ENCODE measurements at regions not wholly inside any gene's neighbourhood (a gene's known extent, or its start where the extent isn't known, plus 50 kb on each side); places are given as distances from the start of the nearest gene placed in this dataset.

GRCh38 chr6:137973201-137973600 is 106.1 kb downstream of the TNFAIP3 start (continued):
- TF ChIP-seq ELK1 (CRISPR knock-in tag; IDR thresholded peaks at IDR 0.05) (no peak), DDX20 (tag; IDR thresholded peaks at IDR 0.05; ENCODE audit: low read depth) (no peak), KAT7 (CRISPR knock-in tag; IDR thresholded peaks at IDR 0.05; ENCODE audit: borderline replicate concordance) (no peak), ZBTB8A (IDR thresholded peaks at IDR 0.05; ENCODE audit: partially characterized antibody) (no peak)

GRCh38 chr6:137975188-137975940 is 108.3 kb downstream of the TNFAIP3 start:
- in situ Hi-C loops (cut with MboI) (no loop called here), intact Hi-C loops (cut with micrococcal nuclease) (loop anchor here (1.0 kb wide), 2 partner anchors 175 to 270 kb away; no protein-coding TSS in a partner anchor)
- Histone ChIP-seq H3K9me1 (ENCODE audit: control insufficient read depth, insufficient read depth, low read length) (no peaks in the 10 kb centered on the region), H3K27me3 (ENCODE audit: control insufficient read depth in 2 of 2, insufficient read depth in 2 of 2, low read length in 2 of 2) (no peaks in the 10 kb centered on the region), H3K79me2 (ENCODE audit: control insufficient read depth, insufficient read depth, low read length) (no peaks in the 10 kb centered on the region), H4K20me1 (replicated peaks; ENCODE audit: control insufficient read depth, insufficient read depth, low read length) (no peaks in the 10 kb centered on the region), H3K9me3 (replicated peaks; ENCODE audit: control insufficient read depth, insufficient read depth, low read depth, low read length) (no peaks in the 10 kb centered on the region), H3K27ac (ENCODE audit: extremely low read depth, low read depth, low read length) (no peak overlapping the region), H3K4me1 (replicated peaks in 1 of 2; ENCODE audit: control insufficient read depth in 2 of 2, insufficient read depth in 2 of 2, low read length in 2 of 2) (peaks cover 5 to 15% of the 10 kb centered on the region in 2 experiments; a peak in 3 of 5 replicates), H3K4me3 (no peak overlapping the region), H3K36me3 (ENCODE audit: control insufficient read depth, insufficient read depth, low read length) (no peaks in the 10 kb centered on the region), H3K4me2 (ENCODE audit: insufficient read depth, low read length) (no peak overlapping the region), H3K9ac (ENCODE audit: insufficient read depth in 1 of 2, low read depth in 2 of 2, low read length in 2 of 2) (peak overlapping the region in 1 of 2 experiments; percentile 23; a peak in 1 of 4 replicates), H2AFZ (ENCODE audit: low read depth, low read length) (peak overlapping the region; percentile 2; the same call in 1 of the 2 replicates)
- FAIRE-seq (peak; percentile 64), DNase-seq (ENCODE audit: extremely low read depth in 1 of 4, low spot score in 3 of 4) (no peak), ATAC-seq (peak; percentile 49; the same call in 2 of the 3 replicates)
- ChIA-PET POLR2A (interaction anchor here (0.6 to 0.7 kb wide), 3 partner anchors 176 to 879 kb away, joined by 3 read pairs; no protein-coding TSS in a partner anchor), CTCF (ENCODE audit: low intra/inter-chr PET ratio) (interaction anchor here (1.4 to 2.4 kb wide), 4 partner anchors 29 to 270 kb away, joined by 4 to 19 read pairs (median 10); no protein-coding TSS in a partner anchor)
- BruUV-seq (replicated peaks): no TSS peak
- WGBS (ENCODE audit: insufficient coverage, low coverage, missing lambda C conversion rate): 13% methylated on average over 6 of the region's 6 CpGs
- TF ChIP-seq ZNF384 (IDR thresholded peaks at IDR 0.05; ENCODE audit: low read depth, low read length): peak; percentile 81
- TF ChIP-seq ZNF512 (tag; IDR thresholded peaks at IDR 0.05): peak; percentile 90
- peak; percentile 83 to 89 for TF ChIP-seq RAD21 (CRISPR knock-in tag; conservative IDR thresholded peaks at IDR 0.05 in 1 of 2, IDR thresholded peaks at IDR 0.05 in 1 of 2)
- no peak for TF ChIP-seq MED1 (CRISPR knock-in tag; IDR thresholded peaks at IDR 0.05; ENCODE audit: borderline replicate concordance)
- no peak for TF ChIP-seq ELK1 (CRISPR knock-in tag; IDR thresholded peaks at IDR 0.05)
- peak; percentile 29 to 70 (median 46); a peak in 3 of 6 replicates for TF ChIP-seq CTCF (IDR thresholded peaks at IDR 0.05 in 2 of 3, conservative IDR thresholded peaks at IDR 0.05 in 1 of 3; ENCODE audit: insufficient read depth in 2 of 3, low read depth in 1 of 3, low read length in 3 of 3)
- no peak for TF ChIP-seq NFRKB (IDR thresholded peaks at IDR 0.05; ENCODE audit: low read depth)

Measured in K562 (cell line).